KMS-11 (cell line): ENCODE measurements at regions not wholly inside any gene's neighbourhood (a gene's known extent, or its start where the extent isn't known, plus 50 kb on each side); places are given as distances from the start of the nearest gene placed in this dataset.

Source experiments
- H2AFZ ChIP-seq: fragments of 200-600 bp; sonication (generic); 2 replicates; pipeline ENCODE4 v1.6.1; 2016; ENCODE audit warnings: antibody characterized with exemption, mixed run types, low read depth
- H3K27ac ChIP-seq: fragments of 200-600 bp; sonication (generic); 2 replicates; pipeline ENCODE4 v1.6.1; 2016; ENCODE audit warnings: mild to moderate bottlenecking, mixed run types
- H3K27me3 ChIP-seq: fragments of 200-600 bp; sonication (generic); 2 replicates; pipeline ENCODE4 v1.6.1; 2017; ENCODE audit warnings: mild to moderate bottlenecking, low read depth, mixed run types, moderate library complexity; ENCODE audit not compliant: insufficient read depth
- H3K36me3 ChIP-seq: fragments of 200-600 bp; sonication (generic); 2 replicates; pipeline ENCODE4 v1.6.1; 2017; ENCODE audit warnings: mild to moderate bottlenecking, mixed run types; ENCODE audit not compliant: insufficient read depth
- H3K4me1 ChIP-seq: fragments of 200-600 bp; sonication (generic); 2 replicates; pipeline ENCODE4 v1.6.1; 2016; ENCODE audit warnings: mild to moderate bottlenecking, low read depth, mixed run types; ENCODE audit not compliant: poor library complexity, severe bottlenecking
- H3K4me2 ChIP-seq: fragments of 200-600 bp; sonication (generic); 2 replicates; pipeline ENCODE4 v1.7.0; 2016; ENCODE audit warnings: mild to moderate bottlenecking, mixed run types
- H3K4me3 ChIP-seq: fragments of 200-600 bp; sonication (generic); IDR thresholded peaks from 2 replicates; pipeline ENCODE4 v1.6.1; 2017; ENCODE audit warnings: low read depth, low read length, mixed read lengths; ENCODE audit not compliant: insufficient read depth
- H3K79me2 ChIP-seq: fragments of 200-600 bp; sonication (generic); 2 replicates; pipeline ENCODE4 v1.6.1; 2016; ENCODE audit warnings: low read depth, mixed run types; ENCODE audit not compliant: insufficient read depth
- H3K9ac ChIP-seq: fragments of 200-600 bp; sonication (generic); 2 replicates; pipeline ENCODE4 v1.6.1; 2016; ENCODE audit warnings: mild to moderate bottlenecking, mixed run types
- H4K20me1 ChIP-seq: fragments of 200-600 bp; sonication (generic); 2 replicates; pipeline ENCODE4 v1.6.1; 2016; ENCODE audit warnings: mild to moderate bottlenecking, mixed run types; ENCODE audit not compliant: insufficient read depth
- TF ChIP-seq, protein P1 (sequence below): fragments of 200-600 bp; sonication (generic); conservative IDR thresholded peaks from 2 replicates; pipeline ENCODE4 v1.6.1; 2017; ENCODE audit warnings: low read depth, mild to moderate bottlenecking, antibody characterized with exemption, low read length, moderate library complexity, mixed read lengths

DNA sequence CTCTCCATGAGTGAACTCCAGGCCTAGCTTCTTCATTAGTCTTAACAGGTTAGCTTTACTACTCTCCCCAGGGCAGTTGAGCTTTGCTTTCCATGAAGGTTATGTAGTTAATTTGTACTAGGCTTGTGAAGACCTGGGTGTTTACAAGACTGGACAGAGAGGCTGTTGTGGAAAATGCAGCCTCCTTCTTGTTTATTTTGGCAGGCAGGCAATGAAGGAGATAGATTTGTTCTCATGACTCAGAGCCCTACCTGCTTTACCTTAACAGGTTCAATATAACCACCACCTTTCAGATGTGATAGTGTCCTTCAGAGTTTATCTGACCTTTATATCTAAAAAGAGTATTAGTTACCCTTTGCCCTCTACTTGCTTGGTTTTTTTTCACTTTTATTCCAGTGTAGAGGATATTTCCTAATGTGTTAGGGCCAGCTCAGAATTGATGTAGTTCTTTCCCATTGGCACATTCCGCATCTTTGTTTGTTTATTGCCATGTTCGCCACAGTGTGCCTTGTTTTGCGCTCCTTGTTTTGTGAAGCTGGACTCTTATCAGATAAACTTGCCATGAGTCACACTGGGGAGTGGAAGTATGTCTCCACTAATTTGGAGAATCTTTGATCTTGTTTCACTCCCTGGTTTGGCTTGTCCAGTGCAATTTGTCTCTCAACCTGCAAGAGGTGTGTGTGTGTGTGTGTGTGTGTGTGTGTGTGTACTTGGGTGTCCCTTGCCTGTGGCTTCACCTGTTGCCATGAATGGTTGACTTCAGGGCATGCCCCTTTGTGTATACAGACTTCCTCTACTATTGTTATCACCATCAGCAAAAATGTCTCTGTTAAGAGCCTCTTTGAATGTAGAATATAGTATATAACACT is 87.4 kb upstream of the MACF1 start:
- H3K27ac ChIP-seq, result no peak overlapping the region
- no peak overlapping the region for H3K4me3 ChIP-seq
- H3K4me1 ChIP-seq, result peaks cover 11% of the 10 kb centered on the region
- H3K9ac ChIP-seq, result no peak overlapping the region
- H3K79me2 ChIP-seq, result peaks cover 7% of the 10 kb centered on the region; the same call in 1 of the 2 replicates
- H4K20me1 ChIP-seq, result no peaks in the 10 kb centered on the region; the same call in 1 of the 2 replicates
- no peaks in the 10 kb centered on the region for H3K27me3 ChIP-seq
- TF ChIP-seq, protein P1, sequence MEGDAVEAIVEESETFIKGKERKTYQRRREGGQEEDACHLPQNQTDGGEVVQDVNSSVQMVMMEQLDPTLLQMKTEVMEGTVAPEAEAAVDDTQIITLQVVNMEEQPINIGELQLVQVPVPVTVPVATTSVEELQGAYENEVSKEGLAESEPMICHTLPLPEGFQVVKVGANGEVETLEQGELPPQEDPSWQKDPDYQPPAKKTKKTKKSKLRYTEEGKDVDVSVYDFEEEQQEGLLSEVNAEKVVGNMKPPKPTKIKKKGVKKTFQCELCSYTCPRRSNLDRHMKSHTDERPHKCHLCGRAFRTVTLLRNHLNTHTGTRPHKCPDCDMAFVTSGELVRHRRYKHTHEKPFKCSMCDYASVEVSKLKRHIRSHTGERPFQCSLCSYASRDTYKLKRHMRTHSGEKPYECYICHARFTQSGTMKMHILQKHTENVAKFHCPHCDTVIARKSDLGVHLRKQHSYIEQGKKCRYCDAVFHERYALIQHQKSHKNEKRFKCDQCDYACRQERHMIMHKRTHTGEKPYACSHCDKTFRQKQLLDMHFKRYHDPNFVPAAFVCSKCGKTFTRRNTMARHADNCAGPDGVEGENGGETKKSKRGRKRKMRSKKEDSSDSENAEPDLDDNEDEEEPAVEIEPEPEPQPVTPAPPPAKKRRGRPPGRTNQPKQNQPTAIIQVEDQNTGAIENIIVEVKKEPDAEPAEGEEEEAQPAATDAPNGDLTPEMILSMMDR, result no peak
- H3K36me3 ChIP-seq, result no peaks in the 10 kb centered on the region
- H2AFZ ChIP-seq, result no peak overlapping the region
- H3K4me2 ChIP-seq, result no peak overlapping the region

- no peak overlapping the region for H2AFZ ChIP-seq
- no peaks in the 10 kb centered on the region; the same call in 1 of the 2 replicates for H4K20me1 ChIP-seq
- no peak overlapping the region for H3K4me3 ChIP-seq
- no peaks in the 10 kb centered on the region for H3K27me3 ChIP-seq
- 0 out of 2 replicates have a peak, but pooled peaks cover 7% of the 10 kb centered on the region for H3K79me2 ChIP-seq
- no peak overlapping the region for H3K9ac ChIP-seq
- H3K4me1 ChIP-seq, result peaks cover 15% of the 10 kb centered on the region
- no peaks in the 10 kb centered on the region for H3K36me3 ChIP-seq
- no peak overlapping the region for H3K27ac ChIP-seq
- TF ChIP-seq, protein P1, result no peak
- H3K4me2 ChIP-seq, result no peak overlapping the region
Measured at GRCh38 chr1:39117899-39118450, 86.5 kb upstream of the MACF1 start.

GRCh38 chr1:39122056-39122455 is 82.4 kb upstream of the MACF1 start:
- Histone ChIP-seq H3K4me3 (no peak overlapping the region), H3K79me2 (0 out of 2 replicates have a peak, but pooled peaks cover 7% of the 10 kb centered on the region), H3K27me3 (no peaks in the 10 kb centered on the region), H3K36me3 (no peaks in the 10 kb centered on the region), H4K20me1 (no peaks in the 10 kb centered on the region; the same call in 1 of the 2 replicates), H3K27ac (no peak overlapping the region), H3K9ac (no peak overlapping the region), H3K4me2 (no peak overlapping the region), H3K4me1 (peaks cover 5% of the 10 kb centered on the region), H2AFZ (no peak overlapping the region)
- TF ChIP-seq, protein P1, result no peak

- no peaks in the 10 kb centered on the region; the same call in 1 of the 2 replicates for H4K20me1 ChIP-seq
Measured at GRCh38 chr1:39124282-39124681, 80.2 kb upstream of the MACF1 start.

More at GRCh38 chr1:39124282-39124681, 80.2 kb upstream of the MACF1 start:
- Histone ChIP-seq H3K4me1 (peaks cover 5% of the 10 kb centered on the region), H3K79me2 (0 out of 2 replicates have a peak, but pooled peaks cover 7% of the 10 kb centered on the region), H3K27me3 (no peaks in the 10 kb centered on the region), H3K4me2 (no peak overlapping the region), H3K27ac (no peak overlapping the region), H2AFZ (no peak overlapping the region), H3K9ac (no peak overlapping the region), H3K36me3 (no peaks in the 10 kb centered on the region), H3K4me3 (no peak overlapping the region)
- TF ChIP-seq, protein P1, result no peak
